ENCODE measurements at regions not wholly inside any gene's neighbourhood (a gene's known extent, or its start where the extent isn't known, plus 50 kb on each side); places are given as distances from the start of the nearest gene placed in this dataset.
"Not testable (repeated sequence)": the region's sequence is repeated elsewhere in the genome, so short reads cannot be mapped to it uniquely, and the experiment has no call there.

GRCh38 chr1:143764831-143765230 is 207.0 kb downstream of the FAM72C start:
- not testable (repeated sequence) for DNase-seq

- DNase-seq, result not testable (repeated sequence)
These were observed 211.4 kb downstream of the FAM72C start for GRCh38 chr1:143760366-143760765.

GRCh38 chr1:143755961-143756360 is 215.8 kb downstream of the FAM72C start:
- DNase-seq, result not testable (repeated sequence)

GRCh38 chr1:143748906-143749305 is 222.9 kb downstream of the FAM72C start:
- no peak for DNase-seq

GRCh38 chr1:143736562-143736961 is 235.2 kb downstream of the FAM72C start:
- no peak for DNase-seq

GRCh38 chr1:143735764-143736461 is 235.9 kb downstream of the FAM72C start:
- no peak for DNase-seq

GRCh38 chr1:143734261-143734660 is 237.5 kb downstream of the FAM72C start:
- DNase-seq, result not testable (repeated sequence)

GRCh38 chr1:143730890-143731289 is 240.9 kb downstream of the FAM72C start:
- DNase-seq, result not testable (repeated sequence)

GRCh38 chr1:143729449-143730111 is 242.2 kb downstream of the FAM72C start:
- DNase-seq, result not testable (repeated sequence)

GRCh38 chr1:143728802-143729448 is 242.9 kb downstream of the FAM72C start:
- not testable (repeated sequence) for DNase-seq

- no peak for DNase-seq
These were observed 244.5 kb downstream of the FAM72C start for GRCh38 chr1:143727263-143727662.

- DNase-seq, result no peak
These were observed 250.8 kb downstream of the FAM72C start for GRCh38 chr1:143721024-143721373.

GRCh38 chr1:143720087-143721023 is 251.4 kb downstream of the FAM72C start:
- DNase-seq, result no peak

- no peak for DNase-seq
These were observed 253.3 kb downstream of the FAM72C start for GRCh38 chr1:143718524-143718923.

GRCh38 chr1:143718021-143718420 is 253.8 kb downstream of the FAM72C start:
- no peak for DNase-seq

- DNase-seq, result no peak
These were observed 254.4 kb downstream of the FAM72C start for GRCh38 chr1:143717434-143717833.

GRCh38 chr1:143714913-143715312 is 256.9 kb downstream of the FAM72C start:
- not testable (repeated sequence) for DNase-seq

GRCh38 chr1:143709606-143710259 is 262.1 kb downstream of the FAM72C start:
- not testable (repeated sequence) for DNase-seq

- not testable (repeated sequence) for DNase-seq
These were observed 269.0 kb downstream of the FAM72C start for GRCh38 chr1:143702739-143703138.

- DNase-seq, result no peak
These were observed 272.1 kb downstream of the FAM72C start for GRCh38 chr1:143699731-143700130.

- no peak for DNase-seq
These were observed 272.7 kb downstream of the FAM72C start for GRCh38 chr1:143699115-143699514.

GRCh38 chr1:143698016-143698415 is 273.8 kb downstream of the FAM72C start:
- DNase-seq, result no peak

Data from activated CD8-positive, alpha-beta memory T cell treated with anti-CD3 and anti-CD28 coated beads, Interleukin-2, amount 50 U/mL, for 4 hours (primary cell).